Kasumi-1 (cell line): ENCODE measurements at regions not wholly inside any gene's neighbourhood (a gene's known extent, or its start where the extent isn't known, plus 50 kb on each side); places are given as distances from the start of the nearest gene placed in this dataset.
"Not testable (repeated sequence)": the region's sequence is repeated elsewhere in the genome, so short reads cannot be mapped to it uniquely, and the experiment has no call there.

Experiments
- DNase-seq, 2 experiments: peaks; one replicate each; lab custom pipeline; 2025; lab: John Stamatoyannopoulos, UW

DNA sequence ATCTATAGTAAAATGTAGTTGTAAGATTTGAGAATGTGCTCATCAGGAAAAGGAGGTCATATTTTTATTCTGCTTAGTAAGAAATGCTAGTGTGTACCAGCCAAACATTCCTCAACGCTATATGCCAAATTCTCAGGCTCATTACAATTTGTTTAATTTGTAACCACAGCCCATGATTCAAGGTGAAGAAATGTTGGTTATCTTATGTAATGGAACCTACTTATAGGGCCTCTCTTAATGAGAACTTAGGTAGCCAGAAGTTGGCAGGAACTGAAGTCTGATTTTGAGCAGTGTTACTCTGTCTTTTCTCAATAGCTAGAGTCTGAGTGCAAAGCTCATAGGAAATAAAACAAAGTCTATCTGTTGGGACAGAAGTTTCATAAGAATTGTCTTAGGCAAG lies 595.0 kb downstream of the GLUD2 start:
- DNase-seq = no peak

DNA sequence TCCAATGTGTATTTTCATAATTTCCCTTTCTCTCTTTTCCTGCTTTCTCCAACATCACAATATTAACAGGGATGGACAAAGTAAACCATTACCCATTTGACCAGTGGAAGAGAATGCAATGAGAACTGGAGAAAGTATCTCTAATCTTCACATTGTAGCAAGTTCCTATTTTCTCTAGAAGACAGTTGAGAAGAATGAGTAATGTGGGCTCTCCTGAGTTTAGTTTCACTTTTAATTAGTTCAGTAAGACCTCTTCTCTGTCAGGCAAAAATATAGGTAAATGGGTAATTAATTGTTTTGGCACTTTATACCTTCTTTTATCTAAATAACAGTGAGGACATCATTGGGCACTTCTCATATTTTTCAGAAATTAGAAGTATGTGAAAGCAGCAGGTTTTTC lies 602.0 kb downstream of the GLUD2 start:
- peak; percentile 29 for DNase-seq

- no peak for DNase-seq
These were observed 607.9 kb downstream of the GLUD2 start for GRCh38 chrX:121655276-121655675.

DNA sequence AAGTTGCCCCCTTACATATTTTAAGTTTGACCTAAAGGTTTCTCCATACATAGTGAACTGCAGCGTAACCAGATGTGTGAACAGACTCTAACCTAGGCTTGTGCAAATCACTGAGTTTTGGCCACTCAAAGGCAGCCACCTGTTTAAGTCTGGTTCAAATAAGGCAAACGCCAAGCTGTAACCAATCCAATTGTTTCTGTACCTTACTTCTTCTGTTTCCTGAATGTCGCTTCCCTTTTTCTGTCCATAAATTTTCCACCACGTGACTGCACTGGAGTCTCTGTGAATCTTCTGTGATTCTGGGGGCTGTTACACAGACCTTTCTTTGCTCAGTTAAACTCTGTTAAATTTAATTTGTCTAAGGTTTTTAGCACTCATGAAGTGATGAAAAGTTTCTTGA lies 618.8 kb downstream of the GLUD2 start:
- DNase-seq = peak; percentile 27 to 30

DNA sequence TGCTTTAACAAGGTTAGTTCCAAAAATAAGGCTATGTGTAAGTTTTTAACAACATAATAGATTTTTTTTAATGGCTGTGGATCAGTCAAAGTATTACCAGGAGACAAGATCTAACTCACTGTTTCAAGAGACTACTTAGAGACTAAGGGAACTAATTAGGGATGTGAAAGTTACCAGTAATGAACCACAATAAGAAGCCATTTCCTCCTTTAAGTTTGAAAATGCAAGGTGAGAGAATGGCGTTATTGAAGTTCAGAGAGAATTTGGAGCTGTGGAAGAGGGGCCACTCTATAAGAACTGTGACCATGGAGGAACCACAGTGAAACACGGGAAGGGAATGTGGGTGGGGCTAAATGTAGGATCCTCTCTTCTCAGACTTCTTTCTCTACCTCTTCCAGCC lies 624.2 kb downstream of the GLUD2 start:
- DNase-seq = no peak

DNA sequence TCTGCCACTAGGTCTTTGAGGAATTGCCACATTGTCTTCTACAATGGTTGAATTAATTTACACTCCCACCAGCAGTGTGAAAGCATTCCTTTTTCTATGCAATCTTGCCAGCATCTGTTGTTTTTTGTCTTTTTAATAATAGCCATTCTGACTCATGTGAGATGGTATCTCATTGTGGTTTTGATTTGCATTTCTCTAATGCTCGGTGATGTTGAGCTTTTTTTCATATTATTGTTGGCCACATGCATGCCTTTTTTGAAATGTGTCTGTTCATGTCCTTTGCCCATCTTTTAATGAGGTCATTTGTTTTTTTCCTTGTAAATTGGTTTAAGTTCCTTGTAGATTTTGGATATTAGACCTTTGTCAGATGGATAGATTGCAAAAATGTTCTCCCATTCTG lies 661.8 kb downstream of the GLUD2 start:
- DNase-seq = not testable (repeated sequence)

DNA sequence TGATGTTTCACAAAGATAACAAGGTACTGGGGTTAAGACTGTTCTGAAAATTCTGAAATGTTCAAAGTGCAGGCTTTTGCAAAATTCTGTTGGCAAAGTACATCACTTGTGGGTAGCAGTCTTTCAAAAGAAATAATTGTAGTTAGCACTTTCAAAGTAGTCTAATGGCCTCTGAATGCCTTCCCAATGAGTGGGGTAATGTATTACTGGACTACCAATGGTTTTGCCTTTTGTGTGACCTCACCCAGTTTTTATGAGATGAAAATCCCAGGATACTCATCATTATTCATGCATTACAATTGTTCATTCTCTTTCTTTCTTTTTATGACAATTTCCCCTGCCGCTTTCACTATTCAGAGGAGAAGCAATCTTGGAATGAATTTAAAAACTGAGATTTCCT lies 686.1 kb downstream of the GLUD2 start:
- DNase-seq = no peak

GRCh38 chrX:121746105-121746504 lies 698.7 kb downstream of the GLUD2 start:
- DNase-seq = no peak

GRCh38 chrX:121753602-121754001 lies 706.2 kb downstream of the GLUD2 start:
- DNase-seq = not testable (repeated sequence)

- no peak for DNase-seq
These were observed 706.9 kb downstream of the GLUD2 start for GRCh38 chrX:121754301-121754700.

DNA sequence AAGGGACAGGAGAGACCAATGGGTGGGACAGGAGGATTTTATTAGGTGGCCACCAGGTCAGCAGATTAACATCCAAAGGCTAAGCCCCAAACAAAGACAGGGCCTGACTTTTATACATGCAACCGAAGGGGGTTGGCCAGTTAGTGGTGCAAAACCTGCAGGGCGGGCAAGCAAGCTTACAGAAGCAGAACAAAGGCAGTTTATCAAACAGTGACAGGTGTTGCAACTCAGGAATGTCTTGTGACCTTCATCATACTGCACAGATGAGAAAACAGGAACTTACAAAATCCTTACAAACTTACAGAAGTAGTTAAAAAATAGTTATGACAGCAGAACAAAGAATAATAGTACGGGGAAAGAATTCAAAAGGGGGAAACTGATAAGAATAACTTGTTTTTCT lies 708.1 kb downstream of the GLUD2 start:
- peak; percentile 28 to 31 for DNase-seq

- no peak for DNase-seq
These were observed 714.4 kb downstream of the GLUD2 start for GRCh38 chrX:121761845-121762244.

DNA sequence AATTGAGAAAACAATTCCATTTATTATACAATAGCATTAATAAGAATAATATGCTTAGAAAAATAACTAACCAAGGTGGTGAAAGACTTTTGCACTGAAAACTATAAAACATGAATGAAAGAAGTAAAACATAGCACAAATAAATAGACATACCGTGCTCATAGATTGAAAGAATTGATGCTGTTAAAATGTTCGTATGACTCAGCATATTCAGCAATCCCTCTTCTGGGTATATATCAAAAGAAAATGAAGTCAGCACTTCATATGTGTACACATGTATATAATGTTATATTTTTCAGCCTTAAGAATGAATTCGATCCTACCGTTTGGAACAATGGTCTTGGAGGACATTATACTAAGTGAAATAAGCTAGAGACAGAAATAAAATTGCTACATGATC lies 716.3 kb downstream of the GLUD2 start:
- no peak for DNase-seq

DNA sequence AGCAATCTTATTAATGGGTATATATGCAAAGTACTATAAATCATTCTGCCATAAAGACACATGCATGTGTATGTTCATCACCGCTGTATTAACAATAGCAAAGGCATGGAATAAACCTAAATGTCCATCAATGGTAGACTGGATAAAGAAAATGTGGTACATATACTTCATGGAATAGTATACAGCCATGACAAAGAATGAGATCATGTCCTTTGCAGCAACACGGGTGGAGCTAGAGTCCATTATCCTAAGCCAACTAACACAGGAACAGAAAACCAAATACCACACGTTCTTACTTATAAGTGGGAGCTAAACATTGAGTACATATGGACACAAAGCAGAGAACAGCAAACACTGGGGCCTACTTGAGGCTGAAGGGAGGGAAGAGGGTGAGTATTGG lies 720.8 kb downstream of the GLUD2 start:
- not testable (repeated sequence) for DNase-seq

- DNase-seq = no peak
These were observed 734.6 kb downstream of the GLUD2 start for GRCh38 chrX:121781991-121782390.

DNA sequence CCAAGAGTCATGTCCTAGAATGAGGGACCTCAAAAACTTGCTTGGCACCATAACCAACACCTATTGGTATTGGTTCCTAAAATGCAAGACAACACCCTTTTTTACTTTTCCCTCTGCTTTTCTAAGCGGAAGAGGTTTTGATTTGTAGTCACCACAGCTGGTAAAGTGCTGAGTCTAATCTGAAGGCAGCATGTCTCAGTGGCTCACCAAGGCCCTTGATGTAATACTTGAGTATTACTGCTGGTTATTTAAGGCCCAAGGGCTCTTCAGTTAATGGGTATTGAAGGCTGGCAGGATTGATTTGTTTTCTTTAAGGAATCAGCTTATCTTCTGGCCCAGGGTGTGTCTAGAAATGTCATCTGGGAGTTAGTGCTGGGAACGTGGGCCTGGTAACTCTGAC lies 735.1 kb downstream of the GLUD2 start:
- DNase-seq = no peak

DNA sequence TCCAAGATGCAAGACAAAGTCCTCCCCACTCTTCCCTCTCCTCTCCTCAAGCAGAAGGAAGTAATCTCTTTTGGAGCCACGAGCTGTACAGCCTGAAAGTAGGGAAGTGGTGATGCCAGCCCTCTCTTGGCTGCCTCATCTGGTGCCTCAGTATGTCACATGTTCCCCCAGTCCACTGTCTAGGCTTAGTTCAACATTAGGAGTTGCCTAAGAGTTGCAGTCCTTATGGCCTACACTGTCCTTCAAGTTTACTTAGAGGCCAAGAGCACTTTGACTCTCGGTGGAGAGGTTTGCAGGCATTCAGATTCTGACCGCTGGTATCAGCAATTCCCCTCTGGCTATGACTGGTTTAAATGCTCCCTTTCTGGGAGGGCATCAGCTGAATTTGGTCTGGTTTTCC lies 735.6 kb downstream of the GLUD2 start:
- DNase-seq = no peak

DNA sequence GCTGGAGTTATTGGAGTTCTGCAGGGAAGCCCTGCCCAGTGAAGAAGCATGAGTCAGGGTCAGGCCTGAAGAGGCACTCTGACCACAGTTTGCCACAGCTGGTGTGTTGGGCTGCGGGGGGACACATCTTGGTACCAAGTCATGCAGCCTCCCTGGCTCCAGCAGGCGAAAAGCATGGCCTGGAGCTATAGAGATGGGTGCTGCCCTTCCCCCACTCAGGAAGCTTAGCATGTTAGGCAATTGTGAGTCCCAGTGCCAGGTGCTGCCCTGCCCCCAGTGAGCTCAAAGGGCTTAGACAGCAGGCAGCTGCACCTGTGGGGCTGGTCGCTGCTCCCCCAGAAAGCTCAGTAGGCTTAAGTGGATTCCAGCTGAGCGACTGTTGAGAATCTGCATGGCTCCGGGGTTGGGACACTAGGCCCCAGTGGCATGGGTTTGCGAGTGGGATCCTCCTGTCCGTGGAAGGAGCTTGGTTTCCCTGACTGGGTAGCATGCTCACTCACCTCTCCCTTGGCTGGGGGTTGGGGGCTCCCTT lies 755.5 kb downstream of the GLUD2 start:
- no peak for DNase-seq

- DNase-seq = no peak
These were observed 776.0 kb downstream of the GLUD2 start for GRCh38 chrX:121823406-121823805.

- no peak for DNase-seq
These were observed 784.2 kb downstream of the GLUD2 start for GRCh38 chrX:121831601-121832000.

DNA sequence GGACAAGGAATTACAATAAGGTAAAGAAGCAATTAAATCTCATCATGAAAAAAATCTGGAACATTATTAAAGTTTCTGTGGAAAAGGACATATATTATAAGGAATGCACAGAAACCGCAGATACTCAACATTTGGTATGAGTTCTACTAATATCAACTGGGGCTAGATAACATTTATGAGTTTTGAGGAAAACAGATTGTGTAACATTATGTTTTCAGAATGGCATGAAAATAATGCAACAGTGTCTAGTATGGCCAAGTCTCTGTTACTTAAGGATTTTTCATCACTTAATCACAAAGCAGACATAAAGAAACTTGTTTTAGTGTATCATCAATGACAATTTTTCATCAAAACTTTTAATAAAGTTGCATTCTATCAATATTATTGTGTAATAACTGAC lies 785.0 kb downstream of the GLUD2 start:
- DNase-seq = no peak

- no peak for DNase-seq
These were observed 788.6 kb downstream of the GLUD2 start for GRCh38 chrX:121836000-121836399.

- no peak for DNase-seq
These were observed 803.6 kb downstream of the GLUD2 start for GRCh38 chrX:121851033-121851432.

- no peak for DNase-seq
These were observed 806.6 kb downstream of the GLUD2 start for GRCh38 chrX:121853762-121854613.
